OCI-LY1 (cell line): ENCODE measurements at regions not wholly inside any gene's neighbourhood (a gene's known extent, or its start where the extent isn't known, plus 50 kb on each side); places are given as distances from the start of the nearest gene placed in this dataset.

Experiments used
- EZH2 ChIP-seq: fragments of 200-600 bp; sonication (generic), shearing (Covaris generic); IDR thresholded peaks from 2 replicates; pipeline ENCODE4 v1.8.0; 2017; ENCODE audit warnings: borderline replicate concordance, mixed run types, mild to moderate bottlenecking, antibody characterized with exemption, low read length, moderate library complexity, mixed read lengths
- TF ChIP-seq, protein P1 (sequence below): fragments of 200-600 bp; sonication (generic), shearing (Covaris generic); IDR thresholded peaks from 2 replicates; pipeline ENCODE4 v1.5.1; 2017; ENCODE audit warnings: mild to moderate bottlenecking, antibody characterized with exemption, low read length, moderate library complexity, mixed read lengths

DNA sequence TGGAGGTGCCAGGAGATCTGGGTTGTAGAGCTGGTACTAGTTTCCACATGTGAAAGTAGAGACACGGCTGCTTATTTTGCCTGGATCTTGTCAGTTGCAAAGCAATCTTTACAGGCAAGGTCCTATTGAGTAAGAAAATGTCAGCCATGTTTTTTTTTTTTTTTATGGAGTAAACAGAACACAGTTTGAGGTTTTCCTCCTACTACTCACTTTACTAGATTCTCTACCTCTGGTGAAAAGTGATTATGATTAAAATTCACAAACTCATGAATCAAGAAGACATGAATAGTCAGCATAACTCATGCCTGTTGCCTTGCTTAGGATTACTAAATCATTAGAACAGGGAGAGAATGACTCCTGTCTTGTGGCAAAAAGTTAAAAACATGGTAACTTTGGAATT lies 70.1 kb upstream of the PNPT1 start:
- TF ChIP-seq EZH2: no peak
- TF ChIP-seq, protein P1, sequence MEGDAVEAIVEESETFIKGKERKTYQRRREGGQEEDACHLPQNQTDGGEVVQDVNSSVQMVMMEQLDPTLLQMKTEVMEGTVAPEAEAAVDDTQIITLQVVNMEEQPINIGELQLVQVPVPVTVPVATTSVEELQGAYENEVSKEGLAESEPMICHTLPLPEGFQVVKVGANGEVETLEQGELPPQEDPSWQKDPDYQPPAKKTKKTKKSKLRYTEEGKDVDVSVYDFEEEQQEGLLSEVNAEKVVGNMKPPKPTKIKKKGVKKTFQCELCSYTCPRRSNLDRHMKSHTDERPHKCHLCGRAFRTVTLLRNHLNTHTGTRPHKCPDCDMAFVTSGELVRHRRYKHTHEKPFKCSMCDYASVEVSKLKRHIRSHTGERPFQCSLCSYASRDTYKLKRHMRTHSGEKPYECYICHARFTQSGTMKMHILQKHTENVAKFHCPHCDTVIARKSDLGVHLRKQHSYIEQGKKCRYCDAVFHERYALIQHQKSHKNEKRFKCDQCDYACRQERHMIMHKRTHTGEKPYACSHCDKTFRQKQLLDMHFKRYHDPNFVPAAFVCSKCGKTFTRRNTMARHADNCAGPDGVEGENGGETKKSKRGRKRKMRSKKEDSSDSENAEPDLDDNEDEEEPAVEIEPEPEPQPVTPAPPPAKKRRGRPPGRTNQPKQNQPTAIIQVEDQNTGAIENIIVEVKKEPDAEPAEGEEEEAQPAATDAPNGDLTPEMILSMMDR: no peak
